ENCODE measurements at regions not wholly inside any gene's neighbourhood (a gene's known extent, or its start where the extent isn't known, plus 50 kb on each side); places are given as distances from the start of the nearest gene placed in this dataset.

DNA sequence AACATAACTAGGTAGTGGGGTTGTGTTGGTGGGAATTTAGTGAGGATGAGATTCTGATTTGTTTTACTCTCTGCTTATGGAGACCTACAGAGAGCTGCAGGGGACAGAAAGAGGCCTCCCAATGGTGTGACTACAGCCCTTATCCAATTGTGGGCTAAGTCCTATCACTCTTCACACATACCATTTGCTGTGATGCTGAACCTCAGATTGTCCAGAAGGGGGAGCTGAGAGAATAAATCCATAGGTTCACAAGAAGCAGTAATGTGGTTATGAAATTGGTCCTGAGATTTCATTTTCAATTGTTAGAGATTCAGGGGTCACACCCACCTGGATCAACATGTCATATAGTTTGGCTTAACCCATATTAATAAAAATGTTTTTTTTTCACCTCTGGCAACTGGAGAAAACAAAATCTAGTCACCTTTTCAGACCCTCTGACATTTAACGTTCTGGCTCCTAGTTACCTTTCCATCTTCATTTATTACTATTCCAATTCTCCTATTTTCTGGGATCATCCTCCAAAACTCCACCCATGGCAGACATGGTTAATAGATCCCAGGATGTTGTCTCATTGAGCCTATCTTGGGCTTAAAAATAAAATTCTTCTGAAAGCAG, 53.3 kb upstream of the PTPN5 start:
- peaks cover 3% of the 10 kb centered on the region for H3K9me3 ChIP-seq
- intact Hi-C loops (cut with DNase I), result no loop called here
- H3K27ac ChIP-seq, result no peak overlapping the region
- ATAC-seq (peak in 1 of 2 donors; percentile 57), DNase-seq (no peak)
- H3K36me3 ChIP-seq, result no peaks in the 10 kb centered on the region
- H3K4me1 ChIP-seq, result no peaks in the 10 kb centered on the region
- no peaks in the 10 kb centered on the region for H3K27me3 ChIP-seq (ENCODE audit: low read depth)
- TF ChIP-seq, protein P1, sequence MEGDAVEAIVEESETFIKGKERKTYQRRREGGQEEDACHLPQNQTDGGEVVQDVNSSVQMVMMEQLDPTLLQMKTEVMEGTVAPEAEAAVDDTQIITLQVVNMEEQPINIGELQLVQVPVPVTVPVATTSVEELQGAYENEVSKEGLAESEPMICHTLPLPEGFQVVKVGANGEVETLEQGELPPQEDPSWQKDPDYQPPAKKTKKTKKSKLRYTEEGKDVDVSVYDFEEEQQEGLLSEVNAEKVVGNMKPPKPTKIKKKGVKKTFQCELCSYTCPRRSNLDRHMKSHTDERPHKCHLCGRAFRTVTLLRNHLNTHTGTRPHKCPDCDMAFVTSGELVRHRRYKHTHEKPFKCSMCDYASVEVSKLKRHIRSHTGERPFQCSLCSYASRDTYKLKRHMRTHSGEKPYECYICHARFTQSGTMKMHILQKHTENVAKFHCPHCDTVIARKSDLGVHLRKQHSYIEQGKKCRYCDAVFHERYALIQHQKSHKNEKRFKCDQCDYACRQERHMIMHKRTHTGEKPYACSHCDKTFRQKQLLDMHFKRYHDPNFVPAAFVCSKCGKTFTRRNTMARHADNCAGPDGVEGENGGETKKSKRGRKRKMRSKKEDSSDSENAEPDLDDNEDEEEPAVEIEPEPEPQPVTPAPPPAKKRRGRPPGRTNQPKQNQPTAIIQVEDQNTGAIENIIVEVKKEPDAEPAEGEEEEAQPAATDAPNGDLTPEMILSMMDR (IDR thresholded peaks at IDR 0.05), result peak; percentile 56
- no peak overlapping the region for H3K4me3 ChIP-seq

Data from lower lobe of right lung (tissue), 2 donors.